Hepatocyte (in vitro differentiated cells): ENCODE measurements at regions not wholly inside any gene's neighbourhood (a gene's known extent, or its start where the extent isn't known, plus 50 kb on each side); places are given as distances from the start of the nearest gene placed in this dataset.

Experiments used
- EZH2 ChIP-seq: fragments of 200-600 bp; sonication (generic); IDR thresholded peaks from 2 replicates; pipeline ENCODE4 v1.6.1; 2016; ENCODE audit warnings: antibody characterized with exemption, mild to moderate bottlenecking, borderline replicate concordance
- EZH2phosphoT487 ChIP-seq: fragments of 200-600 bp; sonication (generic); IDR thresholded peaks from one replicate; pipeline ENCODE4 v1.6.1; 2018; ENCODE audit warnings: antibody characterized with exemption, mild to moderate bottlenecking, low read depth, moderate library complexity; ENCODE audit not compliant: unreplicated experiment, severe bottlenecking
- TF ChIP-seq, protein P1 (sequence below): fragments of 200-600 bp; sonication (generic); IDR thresholded peaks from 2 replicates; pipeline ENCODE4 v1.5.1; 2016; ENCODE audit warnings: antibody characterized with exemption, mild to moderate bottlenecking; ENCODE audit not compliant: poor library complexity

DNA sequence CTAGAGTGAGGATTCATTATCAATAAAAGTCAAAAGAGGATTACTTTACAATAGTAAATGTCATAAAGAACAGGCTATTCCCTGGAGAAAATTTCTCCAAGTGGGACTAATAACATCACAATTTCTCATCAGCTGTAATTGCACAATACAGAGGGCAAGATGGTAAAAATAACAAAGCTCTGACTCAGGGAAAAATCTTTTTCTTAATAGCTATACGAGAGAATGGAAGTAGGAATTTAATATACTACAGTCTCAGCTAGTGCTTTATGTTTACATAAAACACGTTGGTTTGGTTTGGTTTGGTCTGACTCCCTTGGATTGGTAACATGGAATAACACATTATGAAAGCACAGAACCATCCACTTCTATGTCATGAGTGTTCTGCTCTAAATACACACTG is 397.6 kb downstream of the LRRIQ3 start:
- TF ChIP-seq, protein P1, sequence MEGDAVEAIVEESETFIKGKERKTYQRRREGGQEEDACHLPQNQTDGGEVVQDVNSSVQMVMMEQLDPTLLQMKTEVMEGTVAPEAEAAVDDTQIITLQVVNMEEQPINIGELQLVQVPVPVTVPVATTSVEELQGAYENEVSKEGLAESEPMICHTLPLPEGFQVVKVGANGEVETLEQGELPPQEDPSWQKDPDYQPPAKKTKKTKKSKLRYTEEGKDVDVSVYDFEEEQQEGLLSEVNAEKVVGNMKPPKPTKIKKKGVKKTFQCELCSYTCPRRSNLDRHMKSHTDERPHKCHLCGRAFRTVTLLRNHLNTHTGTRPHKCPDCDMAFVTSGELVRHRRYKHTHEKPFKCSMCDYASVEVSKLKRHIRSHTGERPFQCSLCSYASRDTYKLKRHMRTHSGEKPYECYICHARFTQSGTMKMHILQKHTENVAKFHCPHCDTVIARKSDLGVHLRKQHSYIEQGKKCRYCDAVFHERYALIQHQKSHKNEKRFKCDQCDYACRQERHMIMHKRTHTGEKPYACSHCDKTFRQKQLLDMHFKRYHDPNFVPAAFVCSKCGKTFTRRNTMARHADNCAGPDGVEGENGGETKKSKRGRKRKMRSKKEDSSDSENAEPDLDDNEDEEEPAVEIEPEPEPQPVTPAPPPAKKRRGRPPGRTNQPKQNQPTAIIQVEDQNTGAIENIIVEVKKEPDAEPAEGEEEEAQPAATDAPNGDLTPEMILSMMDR = no peak
- no peak for TF ChIP-seq EZH2
- no peak for TF ChIP-seq EZH2phosphoT487
